ENCODE measurements at regions not wholly inside any gene's neighbourhood (a gene's known extent, or its start where the extent isn't known, plus 50 kb on each side); places are given as distances from the start of the nearest gene placed in this dataset.
"Not testable (repeated sequence)": the region's sequence is repeated elsewhere in the genome, so short reads cannot be mapped to it uniquely, and the experiment has no call there.

DNA sequence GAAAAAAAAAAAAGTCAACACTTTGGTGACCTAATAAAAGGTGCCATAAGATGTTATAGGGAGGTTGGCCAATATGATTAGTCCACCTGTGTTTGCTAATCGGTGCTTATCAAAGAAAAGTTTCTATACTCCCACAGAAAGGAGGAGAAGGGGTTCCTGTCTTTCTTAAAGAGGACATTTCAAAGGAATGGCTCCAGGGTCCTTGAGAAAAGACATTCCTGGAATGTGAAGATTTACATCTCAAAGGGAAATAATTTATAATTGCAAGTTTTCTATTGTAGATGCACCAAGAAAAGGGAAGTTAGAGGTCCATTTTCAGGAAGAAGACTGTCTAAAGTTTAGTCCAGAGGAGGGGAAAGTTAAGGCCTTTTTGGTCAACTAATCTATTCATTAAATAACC is 715.3 kb downstream of the NXPH1 start:
- Histone ChIP-seq H3K4me3 (ENCODE audit: insufficient read depth, low read length, poor library complexity, severe bottlenecking) (no peak overlapping the region), H3K9me2 (replicated peaks; ENCODE audit: insufficient read depth, low read length) (no peaks in the 10 kb centered on the region), H3K27me3 (ENCODE audit: low read length) (no peaks in the 10 kb centered on the region), H3K79me2 (ENCODE audit: insufficient read depth, low read length) (no peaks in the 10 kb centered on the region), H4K20me1 (ENCODE audit: low read depth, low read length) (no peaks in the 10 kb centered on the region), H2AFZ (ENCODE audit: low read depth, low read length, severe bottlenecking) (no peak overlapping the region), H3F3A (ENCODE audit: insufficient read depth) (no peaks in the 10 kb centered on the region), H3K36me3 (ENCODE audit: low read length) (no peaks in the 10 kb centered on the region), H3K9me3 (ENCODE audit: insufficient read depth, low read length) (no peaks in the 10 kb centered on the region), H3K27ac (ENCODE audit: low read depth, low read length) (no peak overlapping the region), H3K9ac (ENCODE audit: low read length) (no peak overlapping the region), H3K4me2 (ENCODE audit: low read depth, low read length, poor library complexity, severe bottlenecking) (no peak overlapping the region)
- TF ChIP-seq EZH2phosphoT487 (conservative IDR thresholded peaks at IDR 0.05; ENCODE audit: low read length) (no peak), CTCF (IDR thresholded peaks at IDR 0.05; ENCODE audit: insufficient read depth, low read length, poor library complexity, severe bottlenecking) (no peak)

GRCh38 chr7:9149499-9150082 is 716.2 kb downstream of the NXPH1 start:
- H3K4me2 ChIP-seq (ENCODE audit: low read depth, low read length, poor library complexity, severe bottlenecking) = no peak overlapping the region
- no peak overlapping the region for H3K27ac ChIP-seq (ENCODE audit: low read depth, low read length)
- TF ChIP-seq CTCF (IDR thresholded peaks at IDR 0.05; ENCODE audit: insufficient read depth, low read length, poor library complexity, severe bottlenecking) (no peak), EZH2phosphoT487 (conservative IDR thresholded peaks at IDR 0.05; ENCODE audit: low read length) (no peak)
- H3K27me3 ChIP-seq (ENCODE audit: low read length) = no peaks in the 10 kb centered on the region
- no peaks in the 10 kb centered on the region for H3K9me3 ChIP-seq (ENCODE audit: insufficient read depth, low read length)
- no peak overlapping the region for H3K4me3 ChIP-seq (ENCODE audit: insufficient read depth, low read length, poor library complexity, severe bottlenecking)
- no peaks in the 10 kb centered on the region for H3K9me2 ChIP-seq (replicated peaks; ENCODE audit: insufficient read depth, low read length)
- no peaks in the 10 kb centered on the region for H4K20me1 ChIP-seq (ENCODE audit: low read depth, low read length)
- H3K36me3 ChIP-seq (ENCODE audit: low read length) = no peaks in the 10 kb centered on the region
- no peaks in the 10 kb centered on the region for H3F3A ChIP-seq (ENCODE audit: insufficient read depth)
- no peak overlapping the region for H2AFZ ChIP-seq (ENCODE audit: low read depth, low read length, severe bottlenecking)
- no peak overlapping the region for H3K9ac ChIP-seq (ENCODE audit: low read length)
- H3K79me2 ChIP-seq (ENCODE audit: insufficient read depth, low read length) = no peaks in the 10 kb centered on the region

DNA sequence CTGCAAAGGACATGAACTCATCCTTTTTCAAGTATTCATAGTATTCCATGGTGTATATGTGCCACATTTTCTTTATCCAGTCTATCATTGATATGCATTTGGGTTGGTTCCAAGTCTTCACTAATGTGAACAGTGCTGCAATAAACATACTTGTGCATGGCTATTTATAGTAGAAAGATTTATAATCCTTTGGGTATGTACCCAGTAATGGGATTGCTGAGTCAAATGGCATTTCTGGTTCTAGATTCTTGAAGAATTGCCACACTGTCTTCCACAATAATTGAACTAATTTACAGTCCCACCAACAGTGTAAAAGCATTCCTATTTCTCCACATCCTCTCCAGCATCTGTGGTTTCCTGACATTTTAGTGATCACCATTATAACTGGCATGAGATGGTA is 730.3 kb downstream of the NXPH1 start:
- H3K9me3 ChIP-seq (ENCODE audit: insufficient read depth, low read length); H3K9me2 ChIP-seq (replicated peaks; ENCODE audit: insufficient read depth, low read length); H3K4me3 ChIP-seq (ENCODE audit: insufficient read depth, low read length, poor library complexity, severe bottlenecking); H2AFZ ChIP-seq (ENCODE audit: low read depth, low read length, severe bottlenecking); H3K36me3 ChIP-seq (ENCODE audit: low read length); H3K27ac ChIP-seq (ENCODE audit: low read depth, low read length); H3K4me2 ChIP-seq (ENCODE audit: low read depth, low read length, poor library complexity, severe bottlenecking); H3K9ac ChIP-seq (ENCODE audit: low read length); H3K27me3 ChIP-seq (ENCODE audit: low read length); H4K20me1 ChIP-seq (ENCODE audit: low read depth, low read length); H3F3A ChIP-seq (ENCODE audit: insufficient read depth); H3K79me2 ChIP-seq (ENCODE audit: insufficient read depth, low read length): not testable (repeated sequence)

GRCh38 chr7:9175871-9176270 is 742.5 kb downstream of the NXPH1 start:
- H3K27ac ChIP-seq (ENCODE audit: low read depth, low read length) = no peak overlapping the region
- TF ChIP-seq CTCF (IDR thresholded peaks at IDR 0.05; ENCODE audit: insufficient read depth, low read length, poor library complexity, severe bottlenecking) = no peak
- TF ChIP-seq EZH2phosphoT487 (conservative IDR thresholded peaks at IDR 0.05; ENCODE audit: low read length) = no peak
- no peak overlapping the region for H3K4me3 ChIP-seq (ENCODE audit: insufficient read depth, low read length, poor library complexity, severe bottlenecking)
- no peak overlapping the region for H3K9ac ChIP-seq (ENCODE audit: low read length)
- H3K9me2 ChIP-seq (replicated peaks; ENCODE audit: insufficient read depth, low read length) = no peaks in the 10 kb centered on the region
- no peak overlapping the region for H2AFZ ChIP-seq (ENCODE audit: low read depth, low read length, severe bottlenecking)
- H4K20me1 ChIP-seq (ENCODE audit: low read depth, low read length) = no peaks in the 10 kb centered on the region
- H3K27me3 ChIP-seq (ENCODE audit: low read length) = no peaks in the 10 kb centered on the region
- H3K79me2 ChIP-seq (ENCODE audit: insufficient read depth, low read length) = no peaks in the 10 kb centered on the region
- H3F3A ChIP-seq (ENCODE audit: insufficient read depth) = no peaks in the 10 kb centered on the region
- H3K36me3 ChIP-seq (ENCODE audit: low read length) = no peaks in the 10 kb centered on the region
- no peaks in the 10 kb centered on the region for H3K9me3 ChIP-seq (ENCODE audit: insufficient read depth, low read length)
- no peak overlapping the region for H3K4me2 ChIP-seq (ENCODE audit: low read depth, low read length, poor library complexity, severe bottlenecking)
